Stimulated activated CD8-positive, alpha-beta memory T cell treated with anti-CD3 and anti-CD28 coated beads, Interleukin-15, amount 100 ng/mL, for 48 hours (primary cell): ENCODE measurements at regions not wholly inside any gene's neighbourhood (a gene's known extent, or its start where the extent isn't known, plus 50 kb on each side); places are given as distances from the start of the nearest gene placed in this dataset.

Experiments
- DNase-seq, 2 donors: peaks; one replicate each; pipeline ENCODE4 v3.0.0-alpha.2; 2020; ENCODE audit warnings: low read depth in 2 of 2

DNA sequence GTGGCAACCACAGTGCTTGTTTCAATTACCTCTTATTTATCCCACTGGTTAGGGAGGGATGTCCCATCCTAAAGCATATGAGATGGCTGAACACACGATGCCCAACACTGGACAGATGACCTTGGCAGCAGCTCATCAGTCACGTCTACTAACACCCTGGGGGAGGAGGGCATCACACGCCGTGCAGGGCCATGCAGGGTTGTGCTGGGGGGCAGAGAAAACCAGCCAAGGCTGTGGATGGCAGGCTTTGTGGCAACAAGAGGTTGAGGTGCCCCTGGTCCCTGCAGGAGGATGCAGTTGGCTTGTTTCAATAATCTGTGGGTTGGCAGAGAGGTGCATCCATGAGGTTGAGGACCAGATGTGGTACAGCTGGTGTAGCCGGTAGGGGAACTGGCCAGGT lies 293.7 kb upstream of the SULF2 start:
- no peak for DNase-seq

DNA sequence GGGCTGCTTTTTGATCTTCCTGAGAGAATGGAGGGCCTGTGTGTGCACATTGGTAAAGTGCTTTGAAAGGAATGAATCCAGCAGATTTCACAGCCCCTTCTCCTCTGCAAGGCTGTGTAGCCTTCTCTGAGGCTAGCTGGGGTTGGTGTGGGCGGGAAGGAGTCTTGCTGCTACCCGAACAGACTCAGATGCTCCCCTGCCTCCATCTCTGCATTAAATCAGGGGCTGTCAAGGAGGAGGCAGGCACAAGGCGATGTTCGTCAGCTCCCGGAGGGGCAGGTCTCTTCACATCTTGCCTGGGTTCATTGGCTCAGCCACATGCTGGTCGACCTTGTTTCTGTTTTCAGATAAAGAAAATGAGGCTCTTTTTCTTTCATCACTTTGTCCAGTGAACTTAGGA lies 291.5 kb upstream of the SULF2 start:
- no peak for DNase-seq

DNA sequence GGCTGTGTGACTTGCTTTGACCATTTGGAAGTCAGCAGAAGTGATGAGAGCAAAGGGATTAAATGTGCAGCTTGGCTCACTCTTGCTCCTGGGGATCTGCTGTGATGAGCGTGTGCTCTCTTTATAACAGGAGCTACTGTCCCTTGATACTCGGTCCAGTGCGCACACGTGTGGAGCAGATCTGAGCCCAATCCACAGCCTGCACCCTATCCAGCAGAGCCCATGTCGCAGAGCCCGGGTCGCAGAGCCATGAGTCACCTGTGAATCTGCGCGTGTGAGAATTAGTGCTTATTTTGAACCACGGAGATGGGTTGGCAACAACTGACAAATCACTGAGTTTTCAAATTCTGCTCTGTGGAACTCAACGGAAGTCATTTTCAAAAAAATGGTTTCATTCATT lies 291.0 kb upstream of the SULF2 start:
- DNase-seq, result no peak

DNA sequence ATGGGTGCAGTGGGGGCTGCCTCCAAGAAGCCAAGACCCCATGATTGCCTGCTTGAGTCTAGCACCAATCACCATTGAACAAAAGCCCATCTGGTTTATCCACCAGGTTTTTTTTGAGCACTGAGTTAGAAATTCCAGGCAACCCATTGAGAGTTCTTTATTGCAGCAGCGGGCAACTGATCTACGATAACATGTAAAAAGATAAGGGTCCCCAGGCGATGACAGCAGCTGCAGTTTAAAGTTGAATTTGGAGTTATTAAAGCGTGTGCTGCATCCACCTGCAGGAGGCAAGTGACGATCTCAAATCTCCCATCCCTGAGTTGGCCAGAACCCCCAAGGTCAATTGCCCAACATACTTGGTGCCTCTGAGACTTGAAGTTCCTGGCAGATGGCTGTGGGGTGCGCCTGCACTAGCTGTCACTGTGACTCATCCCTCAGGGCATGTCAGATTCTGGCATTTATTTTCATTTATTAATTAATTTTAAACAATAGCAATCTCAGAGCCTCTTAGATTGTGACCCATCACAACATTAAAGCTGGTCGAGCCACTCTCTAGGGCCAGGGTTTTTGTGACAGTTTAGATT lies 290.4 kb upstream of the SULF2 start:
- no peak for DNase-seq

DNA sequence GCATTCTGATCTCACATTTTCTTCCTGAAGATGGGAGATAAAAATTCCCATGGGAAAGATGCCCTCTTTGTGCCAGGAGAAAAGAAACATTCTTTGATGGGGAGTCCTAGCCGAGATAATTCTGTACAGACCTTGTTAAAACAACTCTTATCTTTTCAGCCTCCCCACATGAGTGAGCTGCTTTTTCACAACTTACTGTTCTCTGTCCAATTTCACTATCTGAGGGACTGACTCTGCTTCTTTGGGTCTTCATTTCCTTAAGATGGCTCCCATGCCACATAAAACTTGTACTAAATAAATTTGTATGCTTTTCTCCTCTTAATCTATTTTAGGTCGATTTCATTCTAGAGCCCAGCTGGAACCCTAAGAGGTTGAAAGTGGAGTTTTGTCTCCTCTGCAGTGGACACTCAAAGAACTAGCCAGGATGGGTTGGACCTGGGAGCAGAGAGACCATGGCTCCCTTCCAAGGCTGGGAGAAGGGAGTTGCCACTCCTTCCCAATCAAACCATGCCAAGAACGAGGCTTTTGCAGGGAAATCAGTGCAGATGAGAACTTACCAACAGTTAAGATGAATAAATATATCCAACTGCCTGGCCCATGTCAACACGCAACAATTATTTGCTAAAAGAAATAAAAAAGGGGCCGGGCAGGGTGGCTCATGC lies 285.8 kb upstream of the SULF2 start:
- DNase-seq, result no peak

DNA sequence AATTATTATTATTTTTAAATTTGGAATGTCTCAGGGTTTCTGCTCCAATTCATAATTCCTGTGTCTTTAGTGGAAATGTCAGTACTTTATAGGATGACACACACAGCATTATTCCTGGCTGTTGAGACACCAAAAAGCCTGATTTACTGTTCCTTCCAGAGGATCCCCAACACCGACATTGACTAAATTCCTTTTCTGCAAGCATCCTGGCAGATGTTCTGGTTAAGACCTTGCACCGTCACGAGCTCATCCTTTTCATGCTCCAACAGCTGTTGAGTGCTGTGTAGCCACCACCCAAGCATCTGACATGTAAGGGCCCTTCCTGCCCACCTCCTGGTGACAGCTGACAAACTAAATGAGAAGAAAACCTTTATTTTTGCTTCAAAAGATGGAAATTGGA lies 284.3 kb upstream of the SULF2 start:
- DNase-seq, result no peak

DNA sequence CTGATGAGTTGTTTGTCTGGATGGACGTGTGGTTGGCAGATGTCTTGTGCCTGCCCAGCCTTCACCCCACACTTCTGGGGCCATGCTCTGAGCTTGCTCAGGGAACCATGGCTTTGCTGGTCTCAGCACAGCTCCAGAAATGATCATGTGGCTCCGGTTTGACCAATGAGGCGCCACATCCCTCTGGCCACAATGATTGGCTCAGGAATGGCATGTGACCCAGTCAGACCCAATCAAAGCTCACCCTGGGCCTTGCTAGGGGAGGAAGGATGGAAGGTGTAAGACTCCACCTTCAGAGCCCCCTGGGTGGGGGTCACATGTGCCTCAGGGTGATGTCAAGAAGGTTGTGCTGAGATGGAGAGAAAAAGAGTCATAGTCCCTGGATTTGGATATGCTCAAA lies 281.6 kb upstream of the SULF2 start:
- DNase-seq, result no peak

DNA sequence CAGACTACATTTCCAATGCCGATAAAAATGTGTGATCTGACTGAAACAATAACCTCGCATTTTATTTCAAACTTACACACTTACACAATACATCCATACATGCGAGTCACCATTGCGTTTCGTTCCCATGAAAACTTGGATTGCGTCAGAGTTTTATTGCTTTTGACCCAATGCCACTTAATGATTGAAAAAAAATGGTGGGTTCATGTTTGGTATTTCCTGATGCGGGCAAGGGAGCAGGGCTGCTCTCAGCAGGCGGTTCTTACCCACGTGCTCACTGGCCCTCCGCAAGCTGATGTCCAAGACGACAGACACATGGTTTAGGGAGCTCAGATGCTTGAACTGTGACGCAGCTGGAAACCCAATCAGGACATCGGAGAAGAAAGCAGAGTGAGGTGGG lies 281.0 kb upstream of the SULF2 start:
- no peak for DNase-seq

DNA sequence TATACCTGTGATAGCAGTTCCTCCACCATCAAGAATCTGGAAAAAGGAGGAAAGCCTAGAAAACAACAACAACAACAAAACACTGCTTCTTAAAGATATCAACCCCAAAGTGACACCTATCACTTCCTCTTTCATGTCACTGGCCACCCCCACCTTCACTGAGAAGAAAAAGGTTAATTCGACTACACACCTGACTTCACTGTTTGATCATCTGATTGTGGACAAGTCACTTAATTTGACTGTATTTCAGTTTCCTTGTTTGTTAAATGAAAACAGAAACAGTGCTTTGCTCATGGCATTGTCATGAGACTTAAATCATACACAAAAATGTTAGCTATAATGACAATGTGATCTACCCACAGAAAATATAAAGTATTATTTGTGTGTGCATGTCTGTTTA lies 280.6 kb upstream of the SULF2 start:
- no peak for DNase-seq

DNA sequence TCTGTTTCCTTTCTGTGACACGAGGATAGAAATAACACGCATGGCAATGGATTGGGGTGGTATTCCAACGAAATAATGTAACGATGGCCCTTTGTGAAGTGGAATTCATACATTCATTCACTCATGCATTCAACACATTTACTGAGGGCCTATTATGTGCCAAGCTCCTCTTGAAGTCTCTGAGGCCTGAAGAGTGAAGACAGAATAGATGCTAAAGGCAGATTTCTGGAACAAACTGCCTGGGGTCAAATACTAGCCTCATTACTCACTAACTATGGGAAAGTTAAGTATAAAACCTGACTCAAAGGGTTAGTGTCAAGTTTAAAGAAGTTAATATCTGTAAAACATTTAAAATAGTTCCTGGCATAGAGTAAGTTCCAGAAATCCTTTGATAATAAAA lies 279.6 kb upstream of the SULF2 start:
- DNase-seq, result no peak

DNA sequence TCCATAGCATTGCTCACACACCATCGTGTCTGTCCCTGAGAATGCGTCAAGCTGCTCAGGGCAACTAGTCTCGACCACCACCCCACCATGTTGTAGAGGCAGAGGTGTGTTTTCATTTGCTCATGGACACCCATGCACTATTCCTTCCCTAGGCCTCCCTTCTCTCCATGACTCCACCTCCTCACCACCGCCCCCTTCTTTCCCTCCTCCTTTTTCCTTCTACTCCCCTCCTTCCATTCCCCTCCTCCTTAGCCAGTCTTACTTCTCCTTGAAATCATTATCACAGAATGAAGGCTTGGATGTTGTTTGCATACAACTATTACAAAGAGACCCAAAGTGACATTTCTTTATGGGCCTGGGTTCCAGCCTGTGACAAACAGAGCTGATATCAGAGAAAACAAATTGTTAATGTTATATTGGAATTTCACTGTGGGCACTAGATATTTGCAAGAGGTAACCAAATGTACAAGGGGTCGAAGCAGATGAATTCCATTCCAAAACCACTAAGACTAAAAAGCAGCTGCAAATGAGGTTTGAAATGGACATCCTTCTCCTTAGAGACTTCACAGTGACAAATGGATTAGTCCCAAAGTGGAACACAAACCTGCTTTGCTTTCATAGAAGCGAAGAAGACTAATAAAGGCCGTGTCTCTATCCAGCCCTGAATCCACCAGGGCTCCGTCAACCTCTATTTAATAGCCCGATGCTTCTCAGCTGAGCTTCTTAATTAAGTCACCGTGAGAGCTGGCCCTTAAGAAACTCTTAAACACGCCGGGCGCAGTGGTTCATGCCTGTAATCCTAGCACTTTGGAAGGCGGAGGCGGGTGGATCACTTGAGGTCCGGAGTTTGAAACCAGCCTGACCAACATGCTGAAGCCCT lies 275.8 kb upstream of the SULF2 start:
- no peak for DNase-seq

DNA sequence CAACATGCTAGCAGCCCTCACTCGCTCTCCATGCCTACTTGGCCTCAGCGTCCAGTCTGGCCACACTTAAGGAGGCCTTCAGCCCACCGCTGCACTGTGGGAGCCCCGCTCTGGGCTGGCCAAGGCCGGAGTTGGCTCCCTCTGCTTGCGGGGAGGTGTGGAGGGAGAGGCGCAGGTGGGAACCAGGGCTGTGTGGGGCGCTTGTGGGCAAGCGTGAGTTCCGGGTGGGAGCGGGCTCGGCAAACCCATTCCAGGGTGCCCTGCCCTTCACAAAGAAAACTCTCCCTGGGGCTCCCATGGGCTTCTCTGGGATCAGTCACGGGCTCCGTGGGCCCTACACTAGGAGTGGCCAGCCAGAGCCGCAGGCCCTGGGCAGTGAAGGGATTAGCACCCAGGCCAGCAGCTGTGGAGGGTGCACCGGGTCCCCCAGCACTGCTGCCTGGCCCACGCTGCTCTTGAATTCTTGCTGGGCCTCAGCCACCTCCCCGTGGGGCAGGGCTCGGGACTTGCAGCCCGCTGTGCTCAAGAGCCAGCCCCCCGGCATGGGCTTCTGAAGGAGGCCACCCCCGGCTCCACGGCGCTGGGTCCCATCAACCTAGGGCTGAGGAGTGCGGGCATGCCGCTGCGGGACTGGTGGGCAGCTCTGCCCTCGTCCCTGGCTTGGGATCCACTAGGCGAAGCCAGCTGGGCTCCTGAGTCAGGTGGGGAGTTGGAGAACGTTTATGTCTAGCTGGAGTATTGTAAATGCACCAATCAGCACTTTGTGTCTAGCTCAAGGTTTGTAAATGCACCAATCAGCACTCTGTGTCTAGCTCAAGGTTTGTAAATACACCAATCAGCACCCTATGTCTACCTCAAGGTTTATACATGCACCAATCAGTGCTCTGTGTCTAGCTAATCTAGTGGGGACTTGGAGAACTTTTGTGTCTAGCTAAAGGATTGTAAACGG lies 273.6 kb upstream of the SULF2 start:
- DNase-seq, result no peak

DNA sequence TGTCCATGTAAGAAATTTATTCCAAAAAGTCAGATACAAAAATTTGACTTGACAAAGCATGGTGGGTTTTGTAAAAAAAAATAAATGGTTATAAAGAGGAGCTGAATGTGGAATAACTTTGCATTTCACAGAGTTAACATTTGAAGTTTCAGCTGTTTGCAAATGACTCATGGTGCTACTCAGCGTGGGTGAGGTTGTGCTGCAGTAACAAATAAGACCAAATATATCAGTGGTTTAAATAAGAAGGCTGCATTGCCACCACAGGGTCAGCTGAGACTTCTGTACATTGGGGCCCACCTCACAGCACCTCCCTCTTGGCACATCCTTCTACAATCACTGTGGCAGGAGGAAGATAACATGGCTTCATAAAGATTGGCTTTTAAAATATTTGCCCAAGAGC lies 272.5 kb upstream of the SULF2 start:
- no peak for DNase-seq

DNA sequence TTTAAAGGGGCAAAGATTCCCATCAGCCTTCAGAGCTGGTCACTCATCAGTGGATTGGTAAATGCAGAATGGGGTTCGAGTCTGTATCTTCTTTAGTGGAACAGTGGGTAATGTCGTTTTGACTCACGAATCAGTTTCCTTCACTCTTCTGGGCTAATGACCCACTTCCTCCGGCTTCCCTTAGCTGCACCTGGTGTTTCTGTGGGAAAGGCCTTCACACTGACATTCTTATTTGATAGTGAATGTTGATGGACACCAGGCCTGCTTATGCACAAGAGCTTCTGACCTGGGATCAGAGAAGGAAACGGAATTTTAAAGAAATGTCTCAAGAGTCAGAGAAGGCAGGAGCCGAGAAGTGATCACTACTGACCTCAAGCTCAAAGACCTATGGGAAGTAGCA lies 272.0 kb upstream of the SULF2 start:
- no peak for DNase-seq

DNA sequence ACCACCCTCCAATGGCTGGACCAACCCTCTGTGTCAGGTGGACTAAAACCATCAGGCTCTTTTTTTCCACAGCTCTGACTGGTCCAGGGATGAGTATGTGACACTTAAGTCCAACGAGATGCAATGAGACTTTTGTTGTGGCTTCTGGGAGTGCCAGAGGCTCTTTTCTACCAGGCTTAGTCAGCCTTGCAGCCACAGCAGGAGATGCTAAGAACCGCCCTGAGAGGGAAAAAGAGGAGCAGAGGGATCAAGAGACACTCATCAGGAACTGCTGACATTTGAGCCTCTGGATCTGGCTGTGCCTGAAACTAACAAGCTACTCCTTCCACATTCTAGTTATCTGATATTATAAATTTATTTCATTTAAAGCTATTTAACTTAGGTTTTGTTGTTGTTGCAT lies 270.9 kb upstream of the SULF2 start:
- no peak for DNase-seq

DNA sequence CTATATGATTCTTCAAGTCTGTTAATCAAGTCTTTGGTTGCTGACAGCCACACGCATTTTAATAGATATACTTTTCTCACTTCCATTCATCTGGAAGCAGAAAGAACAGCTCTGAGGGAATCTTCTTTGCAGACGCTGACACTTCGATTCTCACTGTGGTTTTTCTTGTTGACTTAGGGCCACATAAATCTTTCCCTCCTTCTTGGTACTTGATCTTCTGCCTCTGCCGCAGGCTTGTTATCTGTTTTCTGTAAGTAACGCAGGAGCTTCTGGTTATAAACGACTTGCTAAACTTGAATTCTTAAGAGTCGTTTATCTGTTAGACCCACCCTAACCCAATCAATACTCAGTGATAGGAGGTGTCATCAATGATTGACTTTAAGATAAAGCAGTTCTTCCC lies 268.8 kb upstream of the SULF2 start:
- DNase-seq, result no peak

DNA sequence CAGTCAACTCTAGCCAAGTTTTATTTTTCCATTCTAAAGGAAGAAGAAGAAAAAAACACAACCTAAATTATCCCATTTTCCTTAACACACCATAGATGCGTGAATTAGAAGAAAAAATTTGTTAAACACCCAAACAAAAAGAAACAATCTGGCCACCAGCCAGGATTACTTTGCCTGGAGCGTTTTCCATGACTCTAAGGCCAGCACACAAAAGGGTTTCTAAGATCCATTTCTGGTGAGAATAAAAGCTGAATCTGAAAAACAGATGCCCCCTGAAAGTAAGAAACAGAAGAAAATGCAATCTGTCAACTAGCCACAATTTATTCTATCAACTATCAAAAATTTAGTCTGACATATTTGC lies 267.2 kb upstream of the SULF2 start:
- no peak for DNase-seq

DNA sequence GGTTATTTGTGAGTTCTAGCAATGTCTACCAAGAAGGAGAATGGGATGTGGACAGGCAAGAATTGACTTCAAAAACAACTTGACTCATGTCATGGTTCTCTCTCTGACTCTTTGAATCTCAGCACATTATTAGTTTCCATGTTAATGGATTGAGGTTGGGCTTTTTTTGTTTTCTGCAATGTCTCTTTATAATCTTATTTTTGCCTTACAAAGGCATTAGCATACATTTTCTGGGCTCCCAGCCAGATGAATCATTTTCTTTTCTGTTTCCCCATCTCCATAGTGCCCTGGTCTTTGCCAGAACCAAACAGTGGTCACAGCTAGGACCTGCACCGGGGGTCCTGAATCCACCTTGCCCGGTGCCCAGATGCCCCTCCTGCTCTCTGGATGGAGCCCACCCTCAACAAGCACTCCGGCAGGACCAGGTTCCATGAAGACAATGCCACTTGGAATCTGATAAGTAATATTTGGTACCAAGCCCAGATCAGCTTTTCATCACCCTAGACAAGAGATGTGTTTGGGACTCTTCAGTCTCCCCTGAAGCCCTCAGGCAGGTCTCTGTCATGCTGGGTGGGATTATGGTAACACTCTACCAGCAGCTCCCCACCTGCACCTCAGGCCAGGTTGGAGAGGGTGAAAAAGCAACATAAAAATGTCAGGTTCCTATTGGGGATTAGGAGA lies 266.7 kb upstream of the SULF2 start:
- no peak for DNase-seq

DNA sequence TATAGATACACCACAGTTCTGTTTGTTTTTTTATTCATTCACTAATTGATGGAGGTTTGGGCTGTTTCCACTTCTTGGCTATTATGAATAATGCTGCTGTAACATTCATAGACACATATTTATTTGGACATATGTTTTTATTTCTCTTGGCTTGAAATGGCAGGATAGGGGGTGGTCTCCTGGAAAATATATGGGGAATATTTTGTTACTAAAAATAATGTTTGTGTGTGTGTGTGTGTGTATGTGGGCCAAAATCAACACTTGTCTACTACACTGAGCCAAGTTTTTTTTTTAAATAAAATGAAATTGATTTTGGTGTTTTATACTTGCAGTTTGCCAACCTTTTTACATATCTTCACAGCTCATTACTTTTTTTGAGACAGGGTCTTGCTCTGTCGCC lies 264.4 kb upstream of the SULF2 start:
- DNase-seq, result no peak

DNA sequence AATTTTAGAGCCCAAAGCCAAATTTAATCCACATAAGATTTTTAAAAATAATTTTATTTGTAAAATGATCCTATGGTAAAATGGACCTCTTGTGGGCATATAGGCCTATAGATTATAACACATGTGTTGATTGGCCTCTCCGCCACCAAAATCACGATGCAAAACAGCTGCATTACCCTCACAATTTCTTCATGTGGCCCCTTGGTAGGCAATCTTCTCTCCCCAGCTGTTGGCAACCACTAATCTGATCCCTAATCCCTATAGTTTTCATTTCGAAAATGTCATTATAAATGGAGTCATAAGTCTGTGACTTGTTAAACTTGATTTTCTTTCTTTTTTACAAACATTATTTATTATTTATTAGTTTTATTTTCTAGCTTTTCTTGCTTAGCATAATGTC lies 263.9 kb upstream of the SULF2 start:
- no peak for DNase-seq

DNA sequence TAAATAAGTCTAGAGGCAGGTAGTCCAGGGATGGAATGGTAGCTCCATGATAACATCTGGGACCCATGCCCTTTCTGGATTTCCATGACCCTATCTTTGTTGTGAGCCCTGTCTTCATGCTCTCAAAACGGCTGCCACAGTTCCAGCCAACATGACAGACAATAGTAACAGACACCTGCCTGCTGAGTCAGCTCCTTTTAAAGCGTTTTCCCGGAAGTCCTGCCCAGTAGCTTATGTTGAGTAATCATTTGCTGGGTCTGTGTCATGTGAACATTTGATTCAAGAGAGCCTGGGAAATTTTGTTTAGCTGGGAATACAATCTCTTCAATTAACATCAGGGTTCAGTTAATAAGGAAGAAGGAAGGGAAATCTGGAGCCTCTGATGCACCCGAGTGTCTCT lies 262.2 kb upstream of the SULF2 start:
- DNase-seq, result no peak

DNA sequence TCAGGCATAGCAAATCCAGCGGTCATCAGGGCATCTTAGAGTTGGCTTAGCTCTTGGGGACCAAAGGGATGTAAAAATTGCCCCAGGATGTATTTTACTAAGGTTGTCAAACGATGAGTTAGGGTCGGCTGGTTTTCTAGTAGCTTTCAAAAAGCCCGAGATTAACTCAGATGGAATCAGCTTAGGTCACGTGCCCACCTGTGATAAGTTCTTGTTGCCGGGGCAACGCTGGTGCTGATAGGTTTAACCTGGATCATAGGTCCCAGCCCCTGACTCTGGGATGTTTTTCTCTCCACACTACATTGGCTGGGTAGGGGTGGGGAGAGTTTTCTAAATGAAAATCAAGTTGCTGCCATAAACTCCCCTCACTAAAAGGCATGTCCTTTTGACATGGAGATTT lies 257.3 kb upstream of the SULF2 start:
- DNase-seq, result no peak
